Dermis microvascular lymphatic vessel endothelial cell (primary cell): ENCODE measurements at regions not wholly inside any gene's neighbourhood (a gene's known extent, or its start where the extent isn't known, plus 50 kb on each side); places are given as distances from the start of the nearest gene placed in this dataset.

Experiments used
- DNase-seq, 2 donors: peaks; one replicate each; pipeline versions ENCODE4 v3.0.0 to v3.0.0-alpha.2; 2010; ENCODE audit warnings: low read depth in 2 of 2

DNA sequence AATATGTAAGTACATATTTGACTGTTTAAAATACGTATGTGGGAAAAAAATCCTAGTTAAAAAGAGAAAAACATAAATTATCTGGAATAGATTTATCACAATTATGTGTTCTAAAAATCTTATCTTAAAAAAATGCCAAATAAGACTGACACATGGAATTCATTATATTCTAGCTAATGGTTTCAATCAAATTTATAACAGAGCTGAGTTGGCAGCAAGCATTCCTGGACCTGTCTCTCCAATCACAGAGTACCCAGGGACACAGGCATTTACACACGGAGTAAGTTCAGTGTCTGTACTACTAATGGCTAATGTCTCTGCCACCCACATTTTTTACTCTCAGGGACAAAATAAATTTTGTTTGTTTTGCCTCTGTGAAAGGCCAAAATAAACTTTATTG, 122.3 kb downstream of the RPS12 start:
- no peak for DNase-seq

DNA sequence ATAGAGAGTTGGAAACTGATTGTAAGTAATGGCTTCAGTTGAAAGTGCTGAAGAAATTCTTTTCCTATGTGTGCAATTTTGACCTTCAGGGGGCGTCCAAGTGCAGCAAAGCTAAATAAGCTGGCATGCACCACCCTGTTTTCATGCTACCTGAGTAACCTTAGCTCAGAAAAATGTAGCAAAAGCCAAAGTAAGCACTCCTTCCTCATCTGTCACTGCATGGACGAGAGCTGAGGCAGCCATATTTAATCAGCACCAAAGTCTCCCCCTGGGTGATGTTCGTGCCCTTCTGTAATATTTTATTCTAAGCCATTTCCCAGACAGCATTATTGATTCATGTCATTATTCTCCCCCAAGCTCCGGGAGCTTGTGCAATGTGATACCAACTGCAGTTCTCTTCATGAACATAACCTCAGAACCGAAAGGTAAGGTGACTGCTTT, 123.1 kb downstream of the RPS12 start:
- DNase-seq = peak; percentile 9 to 39

DNA sequence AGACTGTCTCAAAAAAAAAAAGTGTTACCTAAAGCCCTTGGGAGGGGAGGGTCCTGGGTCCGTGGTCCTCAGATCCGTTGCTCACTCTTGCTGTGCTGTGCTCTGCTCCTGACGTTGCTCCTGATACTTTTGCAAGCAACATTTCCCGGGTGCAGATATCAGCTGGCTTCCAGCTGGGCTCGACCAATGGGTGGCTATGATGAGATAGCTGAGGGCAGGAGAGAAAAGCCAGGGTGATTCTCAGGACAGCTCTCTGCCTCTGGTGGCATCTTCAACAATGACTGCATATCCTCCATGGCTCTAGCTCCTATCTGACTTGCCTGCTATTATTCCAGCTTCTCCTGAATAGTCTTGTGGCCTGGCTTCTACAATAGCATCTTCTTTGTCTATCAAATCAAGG, 134.5 kb downstream of the RPS12 start:
- no peak for DNase-seq

DNA sequence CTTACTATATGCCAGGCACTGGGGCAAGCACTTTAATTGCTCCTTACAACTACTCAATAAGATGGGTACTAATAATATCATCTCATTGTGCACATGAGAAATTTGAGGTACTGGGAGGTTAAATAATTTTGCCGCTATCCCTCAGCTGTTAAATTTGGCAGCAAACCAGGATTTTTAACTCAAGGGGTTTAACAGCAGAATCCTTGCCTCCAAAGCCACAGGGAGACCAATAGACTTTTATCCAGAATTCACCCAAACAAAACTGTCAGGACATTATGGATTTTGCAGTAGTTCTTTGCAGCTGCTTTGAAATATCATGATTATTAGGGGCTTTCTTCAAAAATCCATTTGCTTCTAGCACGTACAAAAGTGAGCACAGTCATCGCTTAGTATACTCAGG, 136.2 kb downstream of the RPS12 start:
- DNase-seq = no peak

DNA sequence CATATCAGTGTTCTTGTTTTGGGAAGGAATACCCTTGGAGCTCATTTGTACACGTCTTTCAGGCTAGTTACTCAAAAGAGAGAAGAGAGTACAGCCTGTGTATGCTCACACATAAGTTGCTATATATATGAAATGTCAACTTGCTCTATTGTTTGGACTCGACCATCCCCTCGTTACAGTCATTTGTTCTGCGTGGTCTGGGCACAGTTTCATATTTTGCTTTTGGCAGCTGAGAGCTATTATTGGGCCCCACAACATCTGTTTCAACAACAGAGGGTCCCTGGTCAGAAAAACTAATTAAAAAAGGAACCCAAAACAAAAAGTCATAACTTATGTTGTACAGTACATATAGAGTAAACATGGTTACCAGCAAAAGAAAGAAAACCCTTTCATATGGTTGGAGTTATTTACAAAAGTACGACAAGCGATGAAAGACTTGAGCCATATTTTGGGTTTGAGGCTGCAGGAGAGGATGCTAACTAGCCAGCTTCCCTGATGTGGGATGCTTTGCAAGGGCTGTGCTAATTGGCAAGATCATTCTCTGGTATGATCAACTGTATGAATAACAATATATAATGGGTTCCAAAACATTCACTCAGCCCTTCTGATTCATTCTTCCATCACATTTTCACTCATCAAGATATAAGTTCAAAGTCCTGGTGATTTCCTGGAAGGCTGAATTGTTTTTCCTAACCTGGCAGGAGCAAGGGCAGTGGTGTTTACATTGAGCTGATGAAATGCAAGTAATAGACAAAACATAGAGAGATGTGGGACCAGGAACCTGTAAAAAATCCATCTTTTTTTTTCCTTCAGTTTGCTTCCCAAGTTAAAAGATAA, 137.9 kb downstream of the RPS12 start:
- DNase-seq = no peak

DNA sequence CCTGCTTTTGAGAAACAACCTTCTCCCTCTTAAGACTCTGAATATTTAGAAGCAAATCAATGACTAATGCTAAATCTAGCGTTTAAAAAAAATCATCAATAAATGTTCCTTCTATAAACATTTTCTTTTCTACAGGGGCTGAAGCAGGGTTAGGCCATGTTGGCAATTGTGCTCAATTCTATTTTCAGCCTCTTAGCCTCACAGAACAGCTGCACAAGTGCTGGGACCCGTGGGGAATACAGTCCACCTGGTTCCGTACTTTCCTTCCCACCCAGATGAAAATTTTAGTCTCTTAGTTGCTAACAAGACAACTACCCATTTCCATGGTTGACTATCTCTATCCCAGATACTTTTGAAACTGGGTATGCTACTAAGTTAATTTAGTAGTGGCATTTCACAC, 138.6 kb downstream of the RPS12 start:
- DNase-seq = no peak

DNA sequence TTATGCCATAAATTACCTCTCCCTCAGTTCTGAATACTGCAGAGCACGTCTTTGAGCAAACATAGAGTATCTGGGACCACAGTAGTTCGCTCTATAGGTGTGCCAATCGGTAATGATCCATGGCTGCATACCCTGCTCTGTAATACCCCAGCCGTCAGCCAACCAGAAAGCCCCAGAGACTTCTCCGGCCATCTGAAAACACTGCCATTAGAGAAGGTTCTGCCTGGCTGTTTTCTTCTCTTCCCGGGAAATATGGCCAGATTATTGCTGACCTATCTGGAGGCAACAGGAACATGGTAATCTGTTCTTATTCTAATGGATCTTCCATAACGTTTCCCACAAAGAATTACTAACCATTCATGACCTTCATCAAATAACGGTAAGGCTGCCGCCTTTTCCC, 139.9 kb downstream of the RPS12 start:
- DNase-seq = no peak

DNA sequence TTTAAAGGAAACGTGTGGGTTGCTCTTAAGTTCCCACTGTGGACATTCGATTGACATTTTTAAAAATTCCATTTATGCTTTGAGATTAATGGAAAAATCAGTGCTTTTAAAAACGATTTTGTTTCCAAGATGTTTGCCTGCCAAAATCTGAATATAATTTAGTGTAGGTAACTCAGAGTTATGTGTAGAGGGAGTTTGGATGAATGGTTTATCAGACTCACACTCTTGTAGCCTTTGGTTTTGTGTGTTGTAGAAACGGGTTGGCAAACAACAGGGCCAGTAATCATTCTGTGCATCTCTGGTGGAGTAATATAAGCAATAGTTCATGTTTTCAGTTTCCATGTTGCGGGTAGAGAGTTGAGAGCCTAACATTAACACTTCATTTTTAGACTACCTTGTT, 140.6 kb downstream of the RPS12 start:
- DNase-seq = no peak

DNA sequence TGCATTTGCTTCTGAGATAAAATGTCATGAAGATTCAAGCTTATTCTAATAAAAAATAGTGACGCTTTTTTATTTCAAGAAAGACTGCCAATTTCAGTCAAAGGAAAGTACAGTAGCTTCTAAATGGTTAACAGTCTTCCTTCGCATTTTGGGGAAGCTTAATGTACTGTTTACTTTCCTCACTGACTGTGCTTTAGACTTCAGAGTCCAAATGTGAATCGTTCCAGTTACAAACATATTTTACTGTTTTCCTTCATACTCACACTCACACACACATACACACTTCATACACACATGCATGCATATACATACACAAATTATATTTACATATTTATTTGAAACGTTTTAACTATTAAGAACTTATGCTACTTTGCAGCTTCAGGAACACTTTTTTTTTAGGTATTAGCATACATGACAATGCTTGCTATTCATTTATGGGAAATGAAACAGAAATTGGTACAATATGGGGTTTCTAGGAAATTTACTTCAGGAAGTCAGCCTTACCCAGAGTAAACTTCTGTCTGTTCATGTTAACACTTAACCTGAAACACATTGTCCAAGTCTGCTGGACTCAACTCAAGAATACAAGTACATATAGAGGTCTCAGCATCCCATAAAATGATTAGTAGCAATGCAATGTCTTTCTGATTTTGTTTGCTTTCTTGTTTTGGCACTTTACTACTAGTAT, 145.4 kb downstream of the RPS12 start:
- no peak for DNase-seq

DNA sequence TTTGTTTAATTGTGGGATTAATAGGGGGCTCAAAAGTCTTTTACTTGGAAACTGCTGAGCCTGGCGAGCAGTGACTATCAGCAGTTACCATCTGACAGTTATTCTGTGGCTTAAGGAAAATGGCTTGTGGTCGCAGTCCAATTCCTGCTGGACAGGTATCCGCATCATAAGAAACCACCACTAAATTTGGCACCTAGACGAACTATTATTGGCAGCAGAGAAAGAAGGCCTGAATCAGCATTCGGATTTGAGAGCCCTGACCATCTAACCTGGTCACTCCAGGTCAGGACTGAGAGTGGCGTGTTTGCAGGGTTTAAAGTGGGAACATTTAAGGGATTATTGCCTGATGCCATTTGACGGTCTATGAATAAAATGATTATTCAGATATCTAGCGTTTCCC, 146.4 kb downstream of the RPS12 start:
- no peak for DNase-seq

DNA sequence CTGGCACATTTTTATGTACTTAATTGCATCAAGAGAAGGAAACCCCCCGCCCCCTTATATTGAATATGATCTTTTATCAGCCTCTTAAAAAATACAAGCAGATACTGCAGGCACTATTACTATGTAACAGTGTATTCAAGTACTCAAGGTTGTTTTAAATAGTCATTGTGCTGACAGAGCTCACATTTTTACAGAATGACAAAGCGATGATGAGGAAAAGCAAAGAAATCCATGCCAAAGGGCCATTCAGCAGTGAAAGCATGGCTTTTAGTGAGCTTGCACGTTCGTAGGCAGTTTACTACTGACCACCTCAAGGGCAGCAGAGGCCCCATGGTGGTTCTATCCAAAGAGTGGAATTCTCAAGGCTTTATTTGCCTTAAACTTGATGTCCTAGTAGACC, 146.8 kb downstream of the RPS12 start:
- DNase-seq = peak in 1 of 2 donors; percentile 6

DNA sequence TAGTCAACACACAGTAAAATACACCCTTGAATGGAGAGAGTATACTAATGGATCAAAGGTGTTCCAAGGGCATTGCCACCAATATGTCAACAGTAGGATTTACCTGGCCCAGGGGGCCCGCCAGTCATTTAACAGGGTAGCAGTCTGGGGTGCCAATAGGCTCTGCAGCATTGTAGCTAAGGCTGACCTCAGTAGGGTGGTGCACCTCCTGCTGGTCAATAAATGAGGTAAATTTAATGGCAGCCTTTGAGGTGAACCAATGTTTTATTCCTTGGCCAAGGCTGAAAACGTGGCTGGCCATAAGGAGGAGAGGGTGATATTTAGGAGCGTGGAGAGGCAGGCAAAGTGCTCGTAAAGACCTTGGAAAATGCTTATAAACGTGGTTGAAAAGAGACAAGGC, 147.2 kb downstream of the RPS12 start:
- no peak for DNase-seq

DNA sequence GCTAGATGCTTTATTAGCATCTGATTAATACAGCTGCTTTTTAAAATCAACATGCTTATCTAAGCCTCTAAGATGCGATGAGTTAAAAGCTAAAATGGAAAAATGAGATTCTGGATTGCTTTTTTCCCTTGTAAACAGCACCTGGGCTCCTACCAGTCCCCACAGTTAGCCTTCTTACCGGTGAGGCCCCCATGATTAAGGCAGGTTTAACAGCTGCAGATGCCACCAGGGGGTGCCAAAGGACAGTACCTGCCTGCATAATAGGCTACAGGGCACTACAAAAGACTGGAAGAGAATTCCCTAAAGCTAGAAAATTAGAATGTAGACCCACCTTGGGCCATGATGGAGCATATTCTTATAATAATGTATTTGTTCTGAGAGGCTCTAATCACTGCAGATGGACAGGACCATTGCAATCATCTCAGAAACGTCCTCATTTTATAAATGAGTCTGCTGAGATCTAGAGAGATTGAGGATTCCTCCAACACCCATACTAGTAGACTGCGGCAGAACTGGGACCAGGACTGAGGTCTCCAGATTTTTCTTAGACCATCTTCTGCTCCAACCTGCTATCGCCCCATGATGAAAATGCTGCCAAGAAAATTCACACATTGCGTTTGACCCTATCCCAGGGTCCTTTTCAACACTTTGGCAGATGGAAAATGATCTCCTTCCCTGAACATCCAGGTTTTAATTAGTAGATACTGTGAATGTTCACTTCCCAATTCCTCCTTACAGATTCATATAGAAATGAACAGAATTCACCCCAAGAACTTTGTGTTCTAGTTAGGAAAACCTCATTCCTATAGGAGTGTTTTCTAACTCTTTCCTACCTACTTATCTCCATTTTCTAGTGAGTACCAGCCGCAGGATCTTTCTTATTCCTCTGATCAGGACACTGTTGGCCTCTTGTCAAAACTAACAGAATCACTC, 148.8 kb downstream of the RPS12 start:
- peak; percentile 36 to 70 for DNase-seq

DNA sequence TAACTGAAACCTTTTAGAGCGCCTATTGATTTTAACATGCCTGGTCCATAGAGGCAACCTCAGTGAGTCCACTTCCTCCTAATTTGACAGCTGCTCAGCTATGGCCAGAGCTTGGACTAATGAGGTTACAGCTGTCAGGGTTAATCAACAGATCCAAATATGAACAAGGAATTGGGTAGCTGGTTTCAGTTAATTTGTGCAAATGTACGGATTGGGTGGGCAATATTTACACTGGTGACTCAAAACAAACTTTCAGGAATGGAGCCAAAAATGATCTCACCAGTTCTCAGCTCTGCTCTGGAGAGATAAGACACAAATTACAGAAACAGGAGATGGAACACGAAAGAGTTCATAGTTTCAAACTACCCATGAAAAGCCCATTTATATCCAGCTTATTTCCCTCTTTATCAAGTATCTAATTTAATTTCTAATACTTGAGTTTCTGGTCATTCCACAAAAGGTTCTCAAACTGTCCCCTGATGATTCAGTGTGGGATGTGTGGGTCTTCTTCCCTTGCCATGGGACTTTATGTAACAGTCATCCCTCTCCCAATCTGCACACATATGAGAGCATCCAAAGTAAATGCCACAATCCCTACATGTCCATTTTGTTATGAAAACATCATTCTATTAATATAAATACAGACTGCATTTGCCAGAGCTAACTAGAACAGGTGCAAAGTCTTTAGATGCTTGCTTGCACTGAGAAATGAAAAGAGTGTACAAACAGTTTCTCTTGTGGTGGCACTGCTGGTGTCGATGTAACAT, 149.9 kb downstream of the RPS12 start:
- peak; percentile 18 to 80 for DNase-seq

DNA sequence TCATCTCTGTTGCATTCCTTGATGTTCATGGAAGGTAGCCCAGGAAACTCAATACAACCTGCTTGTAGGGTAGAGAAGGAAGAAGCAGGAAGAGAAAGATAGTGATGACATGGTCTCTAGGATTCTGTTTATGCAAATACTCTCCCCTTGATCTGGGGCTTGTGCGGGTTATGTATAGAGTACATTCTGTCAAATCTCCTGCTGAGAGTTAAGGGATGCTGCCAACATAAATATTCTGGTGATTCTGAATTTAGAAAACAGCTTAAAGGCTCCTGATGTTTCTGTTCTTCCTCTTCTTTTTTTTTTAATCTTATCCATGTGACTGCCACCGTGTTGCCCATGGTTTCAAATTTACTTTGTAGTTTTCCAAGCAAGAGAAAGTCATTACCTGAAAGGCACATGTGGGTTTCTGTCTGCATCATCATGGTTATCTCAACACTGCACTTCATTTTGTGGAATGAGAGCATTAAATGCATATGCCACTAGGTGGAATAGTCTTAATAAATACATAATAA, 150.6 kb downstream of the RPS12 start:
- peak in 1 of 2 donors; percentile 21 for DNase-seq

DNA sequence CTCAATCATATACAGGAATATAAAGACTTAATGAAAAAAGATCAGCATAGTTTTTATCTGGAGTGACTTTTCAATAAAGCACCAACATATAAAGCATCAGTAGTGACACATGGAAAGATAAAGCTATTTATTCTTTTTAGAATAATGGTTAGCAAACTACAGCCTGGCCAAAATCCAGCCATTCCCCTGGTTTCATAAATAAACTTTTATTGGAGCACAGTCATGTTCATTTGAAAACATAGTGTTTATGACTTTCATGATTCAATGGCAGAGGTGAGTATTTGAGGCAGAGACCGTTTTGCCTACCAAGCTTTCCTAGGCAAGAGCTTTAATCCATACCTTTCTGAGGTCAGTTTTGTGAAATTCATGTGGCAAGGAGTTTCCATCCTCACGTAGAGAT, 153.5 kb downstream of the RPS12 start:
- DNase-seq = no peak

DNA sequence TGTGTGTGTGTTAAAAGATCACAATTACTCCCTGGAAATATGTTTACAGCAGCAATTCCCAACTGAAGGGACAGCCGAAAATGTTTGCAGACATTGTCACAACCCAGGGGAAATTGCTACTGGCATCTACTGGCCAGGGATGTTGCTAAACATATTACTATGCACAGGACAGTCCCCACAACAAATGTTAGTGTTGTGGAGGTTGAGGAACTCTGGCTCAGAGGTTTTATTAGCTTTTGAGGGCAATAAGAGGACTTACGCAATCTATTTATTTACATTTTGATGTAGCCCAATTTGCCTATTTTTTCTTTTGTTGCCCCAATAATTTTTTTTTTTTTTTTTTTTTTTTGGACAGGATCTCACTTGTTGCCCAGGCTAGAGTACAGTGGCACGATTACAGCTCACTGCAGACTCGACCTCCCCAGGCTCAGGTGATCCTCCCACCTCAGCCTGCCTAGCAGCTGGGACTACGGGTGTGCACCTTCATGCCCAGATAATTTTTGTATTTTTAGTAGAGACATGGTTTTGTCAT, 154.1 kb downstream of the RPS12 start:
- DNase-seq = no peak

DNA sequence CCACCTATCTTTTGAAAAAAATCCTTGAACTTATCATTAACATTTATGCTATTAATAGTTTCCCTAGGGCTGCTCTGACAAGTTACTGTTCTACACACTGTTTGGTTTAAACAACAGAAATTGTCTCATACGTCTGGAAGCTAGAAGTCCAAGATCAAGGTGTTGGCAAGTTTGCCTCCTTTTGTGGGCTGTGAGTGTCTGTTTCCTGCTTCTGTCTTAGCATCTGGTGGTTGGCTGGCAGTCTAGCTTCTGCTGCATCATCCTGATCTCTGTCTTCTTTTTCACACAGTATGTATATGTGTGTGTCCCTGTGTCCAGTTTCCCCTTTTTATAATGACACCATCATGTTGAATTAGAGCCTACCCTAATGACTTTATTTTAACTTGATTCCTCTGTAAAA, 154.8 kb downstream of the RPS12 start:
- no peak for DNase-seq

DNA sequence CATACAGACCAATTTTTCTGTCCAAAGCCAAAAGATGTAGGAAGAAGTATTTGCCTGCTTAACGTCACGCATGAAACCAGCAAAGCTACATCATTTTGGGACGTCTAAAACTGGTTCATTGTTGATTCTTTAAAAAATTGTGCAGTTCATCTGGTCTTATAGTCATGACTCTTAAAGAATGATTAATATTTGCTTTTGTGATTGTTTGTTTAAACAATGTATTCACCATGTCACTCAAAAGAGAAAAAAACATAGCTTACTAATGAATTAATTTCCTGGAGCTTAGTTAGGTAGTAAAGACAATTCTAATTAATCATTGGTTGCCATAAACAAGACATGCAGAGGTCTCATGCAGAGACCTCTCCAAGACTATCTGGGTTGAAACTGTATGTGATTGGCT, 157.3 kb downstream of the RPS12 start:
- no peak for DNase-seq

DNA sequence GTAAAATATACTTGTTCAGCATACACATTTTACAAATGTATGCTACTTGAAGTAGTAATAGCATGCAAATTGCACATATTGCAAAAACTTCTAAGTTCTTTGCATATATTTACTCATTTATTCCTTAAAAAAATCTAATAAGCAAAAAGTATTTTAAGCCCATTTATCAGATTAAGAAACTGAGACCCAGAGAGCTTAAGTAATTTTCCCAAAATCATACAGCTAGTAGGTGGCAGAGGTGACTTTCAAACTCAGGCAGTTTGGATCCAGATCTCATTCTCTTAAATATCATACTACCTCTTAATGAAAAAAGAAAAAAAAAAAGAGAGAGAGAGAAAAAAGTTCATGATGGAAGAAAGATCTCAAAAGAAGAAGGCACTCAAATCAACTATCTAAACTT, 157.9 kb downstream of the RPS12 start:
- DNase-seq = no peak

DNA sequence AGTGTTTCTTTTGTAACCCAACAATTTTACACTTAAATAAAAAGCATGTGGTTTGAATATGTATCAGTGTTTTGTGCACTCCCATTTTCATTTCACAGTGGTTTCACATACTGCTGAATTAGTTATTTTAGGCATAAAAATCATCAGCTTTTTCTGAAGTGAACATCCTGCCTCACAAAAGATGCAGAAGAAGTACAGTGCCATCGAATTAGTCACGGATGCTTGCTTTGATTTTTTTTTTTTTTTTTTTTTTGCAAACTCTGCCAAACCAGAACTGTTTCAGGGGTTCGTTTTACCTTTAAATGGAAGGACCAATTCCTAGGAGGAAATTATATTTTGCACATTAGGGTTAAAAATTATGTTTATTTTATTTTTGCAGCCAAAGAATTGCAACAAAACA, 158.6 kb downstream of the RPS12 start:
- no peak for DNase-seq
